CD4-positive, alpha-beta T cell (primary cell): ENCODE measurements at regions not wholly inside any gene's neighbourhood (a gene's known extent, or its start where the extent isn't known, plus 50 kb on each side); places are given as distances from the start of the nearest gene placed in this dataset.

ENCODE experiments used
- ATAC-seq: fragments of 200-7000 bp; cut with Tn5 transposase; one replicate; pipeline ENCODE4 v1.10.0; 2022; ENCODE audit warnings: mild to moderate bottlenecking; ENCODE audit not compliant: poor library complexity
- CTCF ChIA-PET: fragments of 350-600 bp; sonication (Branson Sonifier 250); formaldehyde crosslinking; loops from one replicate; lab custom pipeline; 2021; ENCODE audit warnings: antibody characterized with exemption, inconsistent platforms; lab: Charles Lee
- POLR2A ChIA-PET: fragments of 350-600 bp; sonication (Branson Sonifier 250); formaldehyde crosslinking; loops from one replicate; lab custom pipeline; 2021; ENCODE audit warnings: antibody characterized with exemption, inconsistent platforms; lab: Charles Lee
- DNase-seq, 14 experiments: peaks; one replicate each; pipeline ENCODE4 v3.0.0-alpha.2; 2013 to 2020; ENCODE audit warnings: mixed read lengths in 2 of 14
- H3K27ac ChIP-seq, 2 donors: one replicate each; pipeline versions ENCODE4 v1.5.1 to v1.7.0; 2013; ENCODE audit warnings: low read length in 2 of 2, low read depth in 1 of 2, mild to moderate bottlenecking in 1 of 2
- H3K27me3 ChIP-seq, 2 experiments: 1 replicate in 1 of 2; 2 replicates in 1 of 2; pipeline versions ENCODE4 v1.6.1 to v1.7.0; 2013; ENCODE audit warnings: low read length in 2 of 2, control low read depth in 1 of 2, mild to moderate bottlenecking in 1 of 2, moderate library complexity in 1 of 2; ENCODE audit not compliant: insufficient read depth in 2 of 2, control insufficient read depth in 1 of 2
- H3K36me3 ChIP-seq: one replicate; pipeline ENCODE4 v1.6.1; 2013; ENCODE audit warnings: low read length, control low read depth; ENCODE audit not compliant: insufficient read depth
- H3K4me1 ChIP-seq: one replicate; pipeline ENCODE4 v1.6.1; 2013; ENCODE audit warnings: low read length, control low read depth; ENCODE audit not compliant: insufficient read depth
- H3K4me3 ChIP-seq: one replicate; pipeline ENCODE4 v1.5.1; 2013; ENCODE audit warnings: mild to moderate bottlenecking, low read length, moderate library complexity
- H3K9me3 ChIP-seq, 2 experiments: 1 replicate in 1 of 2; 2 replicates in 1 of 2; pipeline versions ENCODE4 v1.6.1 to v1.7.0; 2013; ENCODE audit warnings: low read length in 2 of 2, mild to moderate bottlenecking in 2 of 2, control low read depth in 1 of 2, moderate library complexity in 1 of 2; ENCODE audit not compliant: control insufficient read depth in 1 of 2, insufficient read depth in 1 of 2
- H3K27ac Mint-ChIP-seq: one replicate; pipeline ENCODE4 v1.8.0; 2020; ENCODE audit warnings: mixed read lengths
- H3K27me3 Mint-ChIP-seq: one replicate; pipeline ENCODE4 v1.8.0; 2021; ENCODE audit warnings: mixed read lengths
- H3K36me3 Mint-ChIP-seq: one replicate; pipeline ENCODE4 v1.8.0; 2021; ENCODE audit warnings: low read depth, mixed read lengths
- H3K4me1 Mint-ChIP-seq: one replicate; pipeline ENCODE4 v1.8.0; 2021; ENCODE audit warnings: low read depth, mixed read lengths
- H3K4me3 Mint-ChIP-seq: one replicate; pipeline ENCODE4 v1.8.0; 2020; ENCODE audit warnings: mild to moderate bottlenecking, mixed read lengths
- H3K9me3 Mint-ChIP-seq: one replicate; pipeline ENCODE4 v1.8.0; 2020; ENCODE audit warnings: mixed read lengths
- intact Hi-C, 2 experiments: fragments of 100-400 bp; cut with DNase I in 1 of 2; cut with micrococcal nuclease in 1 of 2; formaldehyde crosslinking; loops; one replicate each; pipeline versions ENCODE4 v1.15.1 to v1.9.0; 2023 to 2025; cut with DNase I, micrococcal nuclease
- TF ChIP-seq, protein P1 (sequence below): fragments of 200-600 bp; IDR thresholded peaks from one replicate; pipeline ENCODE4 v1.8.0; 2022; ENCODE audit warnings: antibody characterized with exemption, mild to moderate bottlenecking

DNA sequence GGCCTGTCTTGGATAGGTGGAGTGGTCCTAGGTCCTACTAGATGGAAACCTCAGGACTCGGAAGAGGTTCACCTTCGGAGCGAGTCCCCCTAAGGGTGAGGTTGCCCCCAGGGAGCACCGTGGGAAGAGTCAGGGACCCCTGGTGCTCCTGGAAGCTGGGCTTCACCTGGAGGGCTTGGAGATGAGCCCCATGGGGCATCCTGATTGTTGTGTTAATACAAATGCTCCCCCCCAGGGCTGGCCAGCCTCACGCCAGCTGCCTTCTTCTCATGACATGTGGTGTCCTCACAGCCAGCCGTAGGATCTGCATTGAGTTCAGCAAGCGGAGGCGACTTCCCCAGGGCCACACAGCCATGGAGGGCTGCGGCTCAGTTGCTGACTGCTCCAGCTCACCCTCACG is 1487.5 kb downstream of the BRD1 start:
- Histone ChIP-seq H3K9me3 (peaks cover 0 to 18% of the 10 kb centered on the region in 2 experiments), H3K36me3 (no peaks in the 10 kb centered on the region), H3K27me3 (peaks cover 0 to 3% of the 10 kb centered on the region in 2 experiments), H3K4me3 (no peak overlapping the region), H3K27ac (no peak overlapping the region), H3K4me1 (no peaks in the 10 kb centered on the region)
- H3K27me3 Mint-ChIP-seq = peaks cover 4% of the 10 kb centered on the region
- CTCF ChIA-PET = no interaction called here
- intact Hi-C loops = no loop called here
- no peak overlapping the region for H3K27ac Mint-ChIP-seq
- TF ChIP-seq, protein P1, sequence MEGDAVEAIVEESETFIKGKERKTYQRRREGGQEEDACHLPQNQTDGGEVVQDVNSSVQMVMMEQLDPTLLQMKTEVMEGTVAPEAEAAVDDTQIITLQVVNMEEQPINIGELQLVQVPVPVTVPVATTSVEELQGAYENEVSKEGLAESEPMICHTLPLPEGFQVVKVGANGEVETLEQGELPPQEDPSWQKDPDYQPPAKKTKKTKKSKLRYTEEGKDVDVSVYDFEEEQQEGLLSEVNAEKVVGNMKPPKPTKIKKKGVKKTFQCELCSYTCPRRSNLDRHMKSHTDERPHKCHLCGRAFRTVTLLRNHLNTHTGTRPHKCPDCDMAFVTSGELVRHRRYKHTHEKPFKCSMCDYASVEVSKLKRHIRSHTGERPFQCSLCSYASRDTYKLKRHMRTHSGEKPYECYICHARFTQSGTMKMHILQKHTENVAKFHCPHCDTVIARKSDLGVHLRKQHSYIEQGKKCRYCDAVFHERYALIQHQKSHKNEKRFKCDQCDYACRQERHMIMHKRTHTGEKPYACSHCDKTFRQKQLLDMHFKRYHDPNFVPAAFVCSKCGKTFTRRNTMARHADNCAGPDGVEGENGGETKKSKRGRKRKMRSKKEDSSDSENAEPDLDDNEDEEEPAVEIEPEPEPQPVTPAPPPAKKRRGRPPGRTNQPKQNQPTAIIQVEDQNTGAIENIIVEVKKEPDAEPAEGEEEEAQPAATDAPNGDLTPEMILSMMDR = no peak
- DNase-seq (no peak), ATAC-seq (no peak)
- no peaks in the 10 kb centered on the region for H3K4me1 Mint-ChIP-seq
- H3K36me3 Mint-ChIP-seq = no peaks in the 10 kb centered on the region
- no peak overlapping the region for H3K4me3 Mint-ChIP-seq
- H3K9me3 Mint-ChIP-seq = no peaks in the 10 kb centered on the region
- POLR2A ChIA-PET = no interaction called here

GRCh38 chr22:48338793-48339705 is 1488.6 kb downstream of the BRD1 start:
- Histone ChIP-seq H3K36me3 (no peaks in the 10 kb centered on the region), H3K4me1 (no peaks in the 10 kb centered on the region), H3K9me3 (peaks cover 0 to 19% of the 10 kb centered on the region in 2 experiments), H3K27ac (no peak overlapping the region), H3K4me3 (no peak overlapping the region), H3K27me3 (peaks cover 0 to 3% of the 10 kb centered on the region in 2 experiments)
- ChIA-PET POLR2A (no interaction called here), CTCF (no interaction called here)
- DNase-seq (no peak), ATAC-seq (no peak)
- Mint-ChIP-seq H3K27ac (no peak overlapping the region), H3K36me3 (no peaks in the 10 kb centered on the region), H3K27me3 (peaks cover 4% of the 10 kb centered on the region), H3K4me3 (no peak overlapping the region), H3K4me1 (no peaks in the 10 kb centered on the region), H3K9me3 (no peaks in the 10 kb centered on the region)
- TF ChIP-seq, protein P1 = no peak
- intact Hi-C loops = no loop called here

DNA sequence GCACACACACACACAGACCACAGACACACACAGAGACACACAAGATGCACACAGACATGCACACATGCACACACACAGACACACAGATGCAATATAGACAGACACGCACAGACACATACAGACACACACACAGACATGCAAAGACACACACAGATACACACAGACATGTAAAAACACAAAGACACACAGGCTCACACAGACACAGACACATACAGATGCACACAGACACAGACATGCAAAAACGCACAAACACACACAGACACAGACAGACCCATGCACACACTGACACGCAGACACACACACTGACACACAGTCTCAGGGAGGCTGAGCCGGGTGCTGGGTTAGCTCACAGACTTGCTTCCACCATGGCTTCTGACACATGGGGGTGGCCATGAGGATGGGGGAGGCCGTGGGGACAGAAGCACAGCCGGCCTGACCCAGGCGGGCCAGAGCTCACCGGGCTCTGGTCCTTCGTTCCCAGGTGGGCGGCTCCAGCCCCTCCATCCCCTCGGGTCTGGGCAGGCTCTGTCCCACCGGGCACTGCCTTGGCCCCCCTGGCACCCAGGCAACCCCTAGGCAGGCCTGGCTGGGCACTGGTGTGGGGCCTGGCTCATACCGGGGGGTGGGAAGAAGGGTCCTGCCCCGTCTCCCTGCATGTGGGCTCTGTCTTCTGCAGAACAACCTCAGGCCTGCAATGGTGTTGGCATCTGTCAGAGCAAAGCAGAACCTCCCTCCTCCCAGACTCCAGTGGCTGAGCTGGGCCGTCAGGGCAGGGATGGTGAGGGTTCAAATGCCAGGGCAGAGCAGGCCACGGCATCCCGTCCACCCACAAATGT is 1489.5 kb downstream of the BRD1 start:
- Mint-ChIP-seq H3K4me1 (no peaks in the 10 kb centered on the region), H3K4me3 (no peak overlapping the region), H3K27ac (no peak overlapping the region), H3K36me3 (no peaks in the 10 kb centered on the region), H3K27me3 (peaks cover 4% of the 10 kb centered on the region), H3K9me3 (no peaks in the 10 kb centered on the region)
- ChIA-PET POLR2A (no interaction called here), CTCF (no interaction called here)
- TF ChIP-seq, protein P1 = no peak
- DNase-seq = no peak
- Histone ChIP-seq H3K27me3 (peaks cover 0 to 3% of the 10 kb centered on the region in 2 experiments), H3K4me3 (no peak overlapping the region), H3K4me1 (no peaks in the 10 kb centered on the region), H3K9me3 (peaks cover 0 to 28% of the 10 kb centered on the region in 2 experiments), H3K36me3 (no peaks in the 10 kb centered on the region), H3K27ac (no peak overlapping the region)
- intact Hi-C loops = no loop called here
- ATAC-seq = no peak
